ENCODE measurements at regions not wholly inside any gene's neighbourhood (a gene's known extent, or its start where the extent isn't known, plus 50 kb on each side); places are given as distances from the start of the nearest gene placed in this dataset.

GRCh38 chr3:68424796-68425460, 507.4 kb downstream of the TAFA4 start:
- Histone ChIP-seq H3K36me3 (ENCODE audit: insufficient read depth, low read length) (no peaks in the 10 kb centered on the region), H3F3A (ENCODE audit: low read depth) (no peaks in the 10 kb centered on the region), H3K4me3 (ENCODE audit: low read length, poor library complexity, severe bottlenecking) (no peak overlapping the region), H4K20me1 (ENCODE audit: insufficient read depth, low read length, poor library complexity, severe bottlenecking) (no peaks in the 10 kb centered on the region), H3K9me2 (replicated peaks; ENCODE audit: low read depth, low read length) (no peaks in the 10 kb centered on the region), H3K9me3 (ENCODE audit: insufficient read depth, low read depth, low read length) (no peaks in the 10 kb centered on the region), H3K4me2 (ENCODE audit: low read depth, low read length, poor library complexity, severe bottlenecking) (no peak overlapping the region), H2AFZ (ENCODE audit: low read length) (no peak overlapping the region), H3K27me3 (ENCODE audit: insufficient read depth, low read length, poor library complexity, severe bottlenecking) (no peaks in the 10 kb centered on the region), H3K79me2 (ENCODE audit: insufficient read depth, low read length) (no peaks in the 10 kb centered on the region), H3K9ac (ENCODE audit: low read depth, low read length, poor library complexity, severe bottlenecking) (no peak overlapping the region), H3K4me1 (ENCODE audit: insufficient read depth, low read length, poor library complexity, severe bottlenecking) (no peaks in the 10 kb centered on the region)
- TF ChIP-seq EZH2phosphoT487 (IDR thresholded peaks at IDR 0.05; ENCODE audit: borderline replicate concordance) (no peak), CTCF (conservative IDR thresholded peaks at IDR 0.05; ENCODE audit: low read length) (no peak)

- Histone ChIP-seq H3K36me3 (ENCODE audit: insufficient read depth, low read length) (no peaks in the 10 kb centered on the region), H3K4me3 (ENCODE audit: low read length, poor library complexity, severe bottlenecking) (no peak overlapping the region), H3K9me3 (ENCODE audit: insufficient read depth, low read depth, low read length) (no peaks in the 10 kb centered on the region; the same call in 1 of the 2 replicates), H3K9me2 (replicated peaks; ENCODE audit: low read depth, low read length) (no peaks in the 10 kb centered on the region), H2AFZ (ENCODE audit: low read length) (no peak overlapping the region), H3F3A (ENCODE audit: low read depth) (no peaks in the 10 kb centered on the region), H3K4me1 (ENCODE audit: insufficient read depth, low read length, poor library complexity, severe bottlenecking) (no peaks in the 10 kb centered on the region), H4K20me1 (ENCODE audit: insufficient read depth, low read length, poor library complexity, severe bottlenecking) (no peaks in the 10 kb centered on the region), H3K27me3 (ENCODE audit: insufficient read depth, low read length, poor library complexity, severe bottlenecking) (no peaks in the 10 kb centered on the region), H3K9ac (ENCODE audit: low read depth, low read length, poor library complexity, severe bottlenecking) (no peak overlapping the region), H3K4me2 (ENCODE audit: low read depth, low read length, poor library complexity, severe bottlenecking) (no peak overlapping the region), H3K79me2 (ENCODE audit: insufficient read depth, low read length) (no peaks in the 10 kb centered on the region)
- TF ChIP-seq EZH2phosphoT487 (IDR thresholded peaks at IDR 0.05; ENCODE audit: borderline replicate concordance) (no peak), CTCF (conservative IDR thresholded peaks at IDR 0.05; ENCODE audit: low read length) (no peak)
These were observed 523.7 kb downstream of the TAFA4 start for GRCh38 chr3:68408626-68409025.

- H3K36me3 ChIP-seq (ENCODE audit: insufficient read depth, low read length), result no peaks in the 10 kb centered on the region
- no peaks in the 10 kb centered on the region for H4K20me1 ChIP-seq (ENCODE audit: insufficient read depth, low read length, poor library complexity, severe bottlenecking)
- H3K27me3 ChIP-seq (ENCODE audit: insufficient read depth, low read length, poor library complexity, severe bottlenecking), result no peaks in the 10 kb centered on the region
- H2AFZ ChIP-seq (ENCODE audit: low read length), result no peak overlapping the region
- H3K9me3 ChIP-seq (ENCODE audit: insufficient read depth, low read depth, low read length), result no peaks in the 10 kb centered on the region; the same call in 1 of the 2 replicates
- TF ChIP-seq EZH2phosphoT487 (IDR thresholded peaks at IDR 0.05; ENCODE audit: borderline replicate concordance) (no peak), CTCF (conservative IDR thresholded peaks at IDR 0.05; ENCODE audit: low read length) (no peak)
- no peak overlapping the region for H3K4me3 ChIP-seq (ENCODE audit: low read length, poor library complexity, severe bottlenecking)
- no peaks in the 10 kb centered on the region for H3K79me2 ChIP-seq (ENCODE audit: insufficient read depth, low read length)
- no peak overlapping the region for H3K4me2 ChIP-seq (ENCODE audit: low read depth, low read length, poor library complexity, severe bottlenecking)
- no peaks in the 10 kb centered on the region for H3F3A ChIP-seq (ENCODE audit: low read depth)
- no peaks in the 10 kb centered on the region for H3K4me1 ChIP-seq (ENCODE audit: insufficient read depth, low read length, poor library complexity, severe bottlenecking)
- H3K9me2 ChIP-seq (replicated peaks; ENCODE audit: low read depth, low read length), result no peaks in the 10 kb centered on the region
- no peak overlapping the region for H3K9ac ChIP-seq (ENCODE audit: low read depth, low read length, poor library complexity, severe bottlenecking)
These were observed 528.6 kb downstream of the TAFA4 start for GRCh38 chr3:68403741-68404140.
